Stimulated activated CD4-positive, alpha-beta T cell treated with anti-CD3 and anti-CD28 coated beads, Interleukin-1b, Interleukin-23, amount 100 ng/mL, for 24 hours (primary cell): ENCODE measurements at regions not wholly inside any gene's neighbourhood (a gene's known extent, or its start where the extent isn't known, plus 50 kb on each side); places are given as distances from the start of the nearest gene placed in this dataset.

Experiments
- DNase-seq, 4 experiments: peaks; one replicate each; pipeline ENCODE4 v3.0.0-alpha.2; 2020; ENCODE audit warnings: low read depth in 4 of 4, low spot score in 1 of 4

GRCh38 chr10:33448421-33449140 is 114.1 kb upstream of the NRP1 start:
- no peak for DNase-seq

GRCh38 chr10:33441561-33441960 is 107.1 kb upstream of the NRP1 start:
- DNase-seq = no peak

- no peak for DNase-seq
Measured at GRCh38 chr10:33434933-33435332, 100.5 kb upstream of the NRP1 start.

GRCh38 chr10:33428682-33429081 is 94.2 kb upstream of the NRP1 start:
- DNase-seq = no peak

- DNase-seq = no peak
Measured at GRCh38 chr10:33423154-33423529, 88.7 kb upstream of the NRP1 start.

- DNase-seq = no peak
Measured at GRCh38 chr10:33422471-33423153, 88.1 kb upstream of the NRP1 start.

GRCh38 chr10:33421789-33422462 is 87.5 kb upstream of the NRP1 start:
- no peak for DNase-seq

GRCh38 chr10:33419311-33419710 is 84.8 kb upstream of the NRP1 start:
- no peak for DNase-seq

GRCh38 chr10:33418301-33418700 is 83.8 kb upstream of the NRP1 start:
- no peak for DNase-seq

- no peak for DNase-seq
Measured at GRCh38 chr10:33416691-33417090, 82.2 kb upstream of the NRP1 start.

- no peak for DNase-seq
Measured at GRCh38 chr10:33416209-33416608, 81.7 kb upstream of the NRP1 start.

- DNase-seq = no peak
Measured at GRCh38 chr10:33414841-33415240, 80.4 kb upstream of the NRP1 start.

- no peak for DNase-seq
Measured at GRCh38 chr10:33412653-33413361, 78.3 kb upstream of the NRP1 start.

- no peak for DNase-seq
Measured at GRCh38 chr10:33412241-33412640, 77.8 kb upstream of the NRP1 start.

GRCh38 chr10:33410860-33411234 is 76.4 kb upstream of the NRP1 start:
- DNase-seq = no peak

- no peak for DNase-seq
Measured at GRCh38 chr10:33410096-33410859, 75.8 kb upstream of the NRP1 start.

GRCh38 chr10:33406596-33406995 is 72.1 kb upstream of the NRP1 start:
- DNase-seq = no peak

- DNase-seq = no peak
Measured at GRCh38 chr10:33402220-33403073, 68.0 kb upstream of the NRP1 start.

- no peak for DNase-seq
Measured at GRCh38 chr10:33401300-33401699, 66.8 kb upstream of the NRP1 start.

GRCh38 chr10:33398796-33399195 is 64.3 kb upstream of the NRP1 start:
- DNase-seq = no peak
